K562 (cell line): ENCODE measurements at regions not wholly inside any gene's neighbourhood (a gene's known extent, or its start where the extent isn't known, plus 50 kb on each side); places are given as distances from the start of the nearest gene placed in this dataset.

Experiments used
- ATAC-seq: fragments of 200-7000 bp; cut with Tn5 transposase; 3 replicates; pipeline ENCODE4 v1.9.1; 2020; ENCODE audit warnings: moderate library complexity
- BruUV-seq: library from RNA; stranded (reverse); fragments of 400-500 nt; replicated peaks from 2 replicates; lab custom pipeline; 2021; lab: Mats Ljungman, UMichigan
- CTCF ChIA-PET: fragments of 300-600 bp; formaldehyde crosslinking; extraction: SDS; loops from one replicate; lab custom pipeline; 2021; ENCODE audit warnings: low intra/inter-chr PET ratio; lab: Yijun Ruan, JAX
- POLR2A ChIA-PET: fragments of 300-600, 350-650 bp; sonication (Branson Sonifier 250); formaldehyde crosslinking; extraction: SDS; loops from one replicate; lab custom pipeline; 2021; ENCODE audit warnings: antibody characterized with exemption, inconsistent platforms; lab: Yijun Ruan, JAX
- DNase-seq, 4 experiments: peaks; one replicate each; pipeline versions ENCODE4 v3.0.0 to v3.0.0-alpha.2; 2011 to 2018; ENCODE audit warnings: low spot score in 3 of 4, mixed read lengths in 3 of 4; ENCODE audit errors: extremely low read depth in 1 of 4
- FAIRE-seq: peaks from 2 replicates; lab custom pipeline; 2011; peaks lifted over from hg19 to GRCh38; lab: Jason Lieb, UNC
- H2AFZ ChIP-seq: 2 replicates; pipeline ENCODE4 v1.6.0; 2011; ENCODE audit warnings: low read depth, low read length, control low read depth, inconsistent platforms
- H3K27ac ChIP-seq: fragments of 200-600 bp; 3 replicates; pipeline ENCODE4 v1.8.0; 2011; ENCODE audit warnings: low read depth, mild to moderate bottlenecking, control low read depth, inconsistent platforms, low read length, moderate library complexity, mixed read lengths; ENCODE audit errors: extremely low read depth
- H3K27me3 ChIP-seq, 2 experiments: fragments of 300-600 bp in 1 of 2; 2 replicates in 1 of 2; 3 replicates in 1 of 2; pipeline versions ENCODE4 v1.6.0 to v1.8.0; 2011; ENCODE audit warnings: inconsistent platforms in 2 of 2, low read length in 2 of 2, mild to moderate bottlenecking in 1 of 2, mixed read lengths in 1 of 2, moderate library complexity in 1 of 2; ENCODE audit not compliant: control insufficient read depth in 2 of 2, insufficient read depth in 2 of 2
- H3K36me3 ChIP-seq: fragments of 300-600 bp; 3 replicates; pipeline ENCODE4 v1.8.0; 2011; ENCODE audit warnings: mild to moderate bottlenecking, low read length, inconsistent platforms; ENCODE audit not compliant: control insufficient read depth, insufficient read depth
- H3K4me1 ChIP-seq, 2 experiments: fragments of 200-600 bp in 1 of 2; replicated peaks in 1 of 2; 2 replicates in 1 of 2; 3 replicates in 1 of 2; pipeline versions ENCODE4 v1.5.1 to v1.8.0; 2011; ENCODE audit warnings: inconsistent platforms in 2 of 2, low read length in 2 of 2, mild to moderate bottlenecking in 1 of 2, mixed read lengths in 1 of 2, moderate library complexity in 1 of 2; ENCODE audit not compliant: control insufficient read depth in 2 of 2, insufficient read depth in 2 of 2
- H3K4me2 ChIP-seq: 2 replicates; pipeline ENCODE4 v1.6.1; 2011; ENCODE audit warnings: low read length, control low read depth, inconsistent platforms, mixed read lengths; ENCODE audit not compliant: insufficient read depth
- H3K4me3 ChIP-seq: fragments of 200-600 bp; sonication (generic), shearing (Covaris generic); 2 replicates; pipeline ENCODE4 v1.5.1; 2016; ENCODE audit warnings: control low read depth, inconsistent platforms
- H3K79me2 ChIP-seq: fragments of 200-600 bp; 3 replicates; pipeline ENCODE4 v1.8.0; 2011; ENCODE audit warnings: low read length, inconsistent platforms; ENCODE audit not compliant: control insufficient read depth, insufficient read depth
- H3K9ac ChIP-seq, 2 experiments: 2 replicates each; pipeline versions ENCODE4 v1.6.0 to v1.6.1; 2011; ENCODE audit warnings: low read depth in 2 of 2, low read length in 2 of 2, control low read depth in 1 of 2, inconsistent platforms in 1 of 2, mild to moderate bottlenecking in 1 of 2, mixed read lengths in 1 of 2; ENCODE audit not compliant: insufficient read depth in 1 of 2
- H3K9me1 ChIP-seq: one replicate; pipeline ENCODE4 v1.6.0; 2011; ENCODE audit warnings: inconsistent platforms, mild to moderate bottlenecking, low read length, moderate library complexity; ENCODE audit not compliant: control insufficient read depth, insufficient read depth
- H3K9me3 ChIP-seq: replicated peaks from 2 replicates; pipeline ENCODE4 v1.5.1; 2011; ENCODE audit warnings: low read depth, low read length, inconsistent platforms; ENCODE audit not compliant: control insufficient read depth, insufficient read depth
- H4K20me1 ChIP-seq: replicated peaks from 2 replicates; pipeline ENCODE4 v1.6.1; 2011; ENCODE audit warnings: low read length, inconsistent platforms, mixed read lengths; ENCODE audit not compliant: control insufficient read depth, insufficient read depth
- ARHGAP35 ChIP-seq: fragments of 450-650 bp; IDR thresholded peaks from 2 replicates; pipeline ENCODE4 v1.6.1; 2018; ENCODE audit not compliant: partially characterized antibody
- ETS2 ChIP-seq: IDR thresholded peaks from 2 replicates; pipeline ENCODE4 v1.6.1; 2016; ENCODE audit warnings: borderline replicate concordance, missing genetic modification characterization, mild to moderate bottlenecking, moderate library complexity, missing compliant biosample characterization; ENCODE audit not compliant: poor library complexity, severe bottlenecking
- HES1 ChIP-seq: fragments of 450-650 bp; IDR thresholded peaks from 2 replicates; pipeline ENCODE4 v1.6.1; 2016; ENCODE audit warnings: low read depth, mild to moderate bottlenecking, moderate library complexity
- IRF1 ChIP-seq: sonication (generic); formaldehyde crosslinking; IDR thresholded peaks from 2 replicates; pipeline ENCODE4 v1.8.0; 2022; ENCODE audit warnings: missing genetic modification reagents, mild to moderate bottlenecking, borderline replicate concordance
- MCM3 ChIP-seq: fragments of 450-650 bp; IDR thresholded peaks from 2 replicates; pipeline ENCODE4 v1.6.1; 2016
- STAG1 ChIP-seq: sonication (generic); formaldehyde crosslinking; IDR thresholded peaks from 2 replicates; pipeline ENCODE4 v1.5.0; 2020; ENCODE audit warnings: missing genetic modification reagents, borderline replicate concordance
- ZNF12 ChIP-seq: sonication (generic); formaldehyde crosslinking; IDR thresholded peaks from 2 replicates; pipeline ENCODE4 v1.4.0; 2020; ENCODE audit warnings: mild to moderate bottlenecking, missing genetic modification reagents
- ZNF184 ChIP-seq: sonication (generic); formaldehyde crosslinking; IDR thresholded peaks from 2 replicates; pipeline ENCODE4 v1.5.0; 2020; ENCODE audit warnings: missing genetic modification reagents
- WGBS: fragments of 100-300 bp; shearing (Covaris generic); methylation state at CpG from one replicate; pipeline ENCODE4 v1.1.6; 2016; ENCODE audit warnings: low coverage, mixed read lengths; ENCODE audit not compliant: insufficient coverage; ENCODE audit errors: missing lambda C conversion rate; 5-methylcytosine and 5-hydroxymethylcytosine counted together
- in situ Hi-C: fragments of 300-500 bp; cut with MboI; formaldehyde crosslinking; loops from 4 replicates; pipeline ENCODE4 v1.15.0; 2018; ENCODE audit warnings: inconsistent platforms, mixed read lengths
- intact Hi-C: fragments of 100-400 bp; cut with micrococcal nuclease; formaldehyde crosslinking; loops from 2 replicates; pipeline ENCODE4 v1.14.2; 2022

GRCh38 chr4:57498251-57498650, 388.1 kb upstream of the IGFBP7 start (continued):
- no peak for TF ChIP-seq ZNF184 (CRISPR knock-in tag)
- no peak for TF ChIP-seq HES1

- 0% methylated on average over 2 of the region's 2 CpGs for WGBS
- Histone ChIP-seq H3K79me2 (no peaks in the 10 kb centered on the region), H3K9me3 (no peaks in the 10 kb centered on the region), H3K36me3 (no peaks in the 10 kb centered on the region), H3K27ac (no peak overlapping the region), H3K9ac (no peak overlapping the region), H3K27me3 (no peaks in the 10 kb centered on the region), H3K9me1 (no peaks in the 10 kb centered on the region), H2AFZ (no peak overlapping the region), H4K20me1 (no peaks in the 10 kb centered on the region), H3K4me1 (no peaks in the 10 kb centered on the region), H3K4me2 (no peak overlapping the region), H3K4me3 (no peak overlapping the region)
- DNase-seq (no peak), ATAC-seq (no peak), FAIRE-seq (no peak)
- BruUV-seq = no TSS peak
- ChIA-PET CTCF (no interaction called here), POLR2A (no interaction called here)
- in situ Hi-C loops = no loop called here
- intact Hi-C loops = no loop called here
- TF ChIP-seq IRF1 (CRISPR knock-in tag) = no peak
- no peak for TF ChIP-seq MCM3
- no peak for TF ChIP-seq ZNF12 (CRISPR knock-in tag)
- TF ChIP-seq ETS2 (tag) = no peak
- no peak for TF ChIP-seq ARHGAP35
- no peak for TF ChIP-seq ZNF184 (CRISPR knock-in tag)
- no peak for TF ChIP-seq STAG1
Measured at GRCh38 chr4:57496697-57497471, 386.7 kb upstream of the IGFBP7 start.
